KMS-11 (cell line): ENCODE measurements at regions not wholly inside any gene's neighbourhood (a gene's known extent, or its start where the extent isn't known, plus 50 kb on each side); places are given as distances from the start of the nearest gene placed in this dataset.

Experiments used
- H2AFZ ChIP-seq: fragments of 200-600 bp; sonication (generic); 2 replicates; pipeline ENCODE4 v1.6.1; 2016; ENCODE audit warnings: antibody characterized with exemption, mixed run types, low read depth
- H3K27ac ChIP-seq: fragments of 200-600 bp; sonication (generic); 2 replicates; pipeline ENCODE4 v1.6.1; 2016; ENCODE audit warnings: mild to moderate bottlenecking, mixed run types
- H3K27me3 ChIP-seq: fragments of 200-600 bp; sonication (generic); 2 replicates; pipeline ENCODE4 v1.6.1; 2017; ENCODE audit warnings: mild to moderate bottlenecking, low read depth, mixed run types, moderate library complexity; ENCODE audit not compliant: insufficient read depth
- H3K36me3 ChIP-seq: fragments of 200-600 bp; sonication (generic); 2 replicates; pipeline ENCODE4 v1.6.1; 2017; ENCODE audit warnings: mild to moderate bottlenecking, mixed run types; ENCODE audit not compliant: insufficient read depth
- H3K4me1 ChIP-seq: fragments of 200-600 bp; sonication (generic); 2 replicates; pipeline ENCODE4 v1.6.1; 2016; ENCODE audit warnings: mild to moderate bottlenecking, low read depth, mixed run types; ENCODE audit not compliant: poor library complexity, severe bottlenecking
- H3K4me2 ChIP-seq: fragments of 200-600 bp; sonication (generic); 2 replicates; pipeline ENCODE4 v1.7.0; 2016; ENCODE audit warnings: mild to moderate bottlenecking, mixed run types
- H3K4me3 ChIP-seq: fragments of 200-600 bp; sonication (generic); IDR thresholded peaks from 2 replicates; pipeline ENCODE4 v1.6.1; 2017; ENCODE audit warnings: low read depth, low read length, mixed read lengths; ENCODE audit not compliant: insufficient read depth
- H3K79me2 ChIP-seq: fragments of 200-600 bp; sonication (generic); 2 replicates; pipeline ENCODE4 v1.6.1; 2016; ENCODE audit warnings: low read depth, mixed run types; ENCODE audit not compliant: insufficient read depth
- H3K9ac ChIP-seq: fragments of 200-600 bp; sonication (generic); 2 replicates; pipeline ENCODE4 v1.6.1; 2016; ENCODE audit warnings: mild to moderate bottlenecking, mixed run types
- H4K20me1 ChIP-seq: fragments of 200-600 bp; sonication (generic); 2 replicates; pipeline ENCODE4 v1.6.1; 2016; ENCODE audit warnings: mild to moderate bottlenecking, mixed run types; ENCODE audit not compliant: insufficient read depth
- CTCF ChIP-seq: fragments of 200-600 bp; sonication (generic); conservative IDR thresholded peaks from 2 replicates; pipeline ENCODE4 v1.6.1; 2017; ENCODE audit warnings: low read depth, mild to moderate bottlenecking, antibody characterized with exemption, low read length, moderate library complexity, mixed read lengths

- H3K4me3 ChIP-seq = no peak overlapping the region
- no peak overlapping the region for H3K27ac ChIP-seq
- H2AFZ ChIP-seq = no peak overlapping the region
Measured at GRCh38 chr2:193988784-193989183, 1668.2 kb upstream of the SLC39A10 start.

GRCh38 chr2:193985272-193985671 is 1671.8 kb upstream of the SLC39A10 start:
- Histone ChIP-seq H4K20me1 (no peaks in the 10 kb centered on the region), H3K36me3 (no peaks in the 10 kb centered on the region), H3K9ac (no peak overlapping the region), H2AFZ (no peak overlapping the region), H3K79me2 (no peaks in the 10 kb centered on the region), H3K4me2 (no peak overlapping the region), H3K4me3 (no peak overlapping the region), H3K27me3 (no peaks in the 10 kb centered on the region), H3K4me1 (no peaks in the 10 kb centered on the region), H3K27ac (no peak overlapping the region)
- TF ChIP-seq CTCF = no peak

More at GRCh38 chr2:193988784-193989183, 1668.2 kb upstream of the SLC39A10 start:
- H3K4me2 ChIP-seq = no peak overlapping the region
- no peaks in the 10 kb centered on the region for H4K20me1 ChIP-seq
- H3K9ac ChIP-seq = no peak overlapping the region
- no peaks in the 10 kb centered on the region for H3K27me3 ChIP-seq
- H3K4me1 ChIP-seq = no peaks in the 10 kb centered on the region
- H3K36me3 ChIP-seq = no peaks in the 10 kb centered on the region
- no peaks in the 10 kb centered on the region for H3K79me2 ChIP-seq
- TF ChIP-seq CTCF = no peak

DNA sequence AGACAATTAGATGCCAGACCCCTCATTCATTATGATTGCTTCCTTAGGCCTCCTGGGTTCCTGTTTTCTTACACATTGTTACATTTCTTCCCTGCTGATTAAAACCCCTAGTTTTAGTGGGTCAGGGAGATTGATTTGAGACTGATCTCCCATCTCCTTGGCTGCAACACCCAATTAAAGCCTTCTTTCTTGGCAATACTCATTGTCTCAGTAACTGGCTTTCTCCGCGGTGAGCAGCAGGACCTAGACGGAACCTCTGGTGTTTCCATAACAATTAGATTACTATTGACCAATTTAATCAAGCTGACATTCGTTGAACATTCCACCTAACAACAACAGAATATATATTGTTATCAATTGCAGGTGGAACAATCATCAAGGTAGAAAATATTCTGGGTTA is 1676.4 kb upstream of the SLC39A10 start:
- H4K20me1 ChIP-seq = no peaks in the 10 kb centered on the region

GRCh38 chr2:193973781-193974180 is 1683.2 kb upstream of the SLC39A10 start:
- no peaks in the 10 kb centered on the region for H3K4me1 ChIP-seq
- no peak overlapping the region for H3K9ac ChIP-seq
- no peaks in the 10 kb centered on the region for H3K36me3 ChIP-seq
- H2AFZ ChIP-seq = no peak overlapping the region
- no peaks in the 10 kb centered on the region for H3K79me2 ChIP-seq
- H3K27ac ChIP-seq = no peak overlapping the region
- no peak overlapping the region for H3K4me3 ChIP-seq
- no peak overlapping the region for H3K4me2 ChIP-seq
- H4K20me1 ChIP-seq = no peaks in the 10 kb centered on the region
- no peaks in the 10 kb centered on the region for H3K27me3 ChIP-seq
- TF ChIP-seq CTCF = no peak

More for the DNA sequence above, 1676.4 kb upstream of the SLC39A10 start:
- Histone ChIP-seq H3K4me1 (no peaks in the 10 kb centered on the region), H3K36me3 (no peaks in the 10 kb centered on the region), H3K4me3 (no peak overlapping the region), H3K79me2 (no peaks in the 10 kb centered on the region), H3K9ac (no peak overlapping the region), H3K27me3 (no peaks in the 10 kb centered on the region), H3K27ac (no peak overlapping the region), H2AFZ (no peak overlapping the region), H3K4me2 (no peak overlapping the region)
- no peak for TF ChIP-seq CTCF

GRCh38 chr2:193966590-193966989 is 1690.4 kb upstream of the SLC39A10 start:
- H3K27me3 ChIP-seq = no peaks in the 10 kb centered on the region
- no peak overlapping the region for H2AFZ ChIP-seq
- H3K79me2 ChIP-seq = no peaks in the 10 kb centered on the region
- no peaks in the 10 kb centered on the region for H4K20me1 ChIP-seq
- no peak overlapping the region for H3K27ac ChIP-seq
- peaks cover 7% of the 10 kb centered on the region for H3K4me1 ChIP-seq
- TF ChIP-seq CTCF = no peak
- H3K4me2 ChIP-seq = no peak overlapping the region
- no peak overlapping the region for H3K9ac ChIP-seq
- H3K4me3 ChIP-seq = no peak overlapping the region
- no peaks in the 10 kb centered on the region for H3K36me3 ChIP-seq
